BJ (cell line): ENCODE measurements at regions not wholly inside any gene's neighbourhood (a gene's known extent, or its start where the extent isn't known, plus 50 kb on each side); places are given as distances from the start of the nearest gene placed in this dataset.

Source experiments
- CTCF ChIA-PET: fragments of 350-600 bp; formaldehyde crosslinking; extraction: SDS; loops from one replicate; lab custom pipeline; 2021; ENCODE audit warnings: antibody characterized with exemption, inconsistent platforms; lab: Yijun Ruan, JAX
- POLR2A ChIA-PET: fragments of 300-600 bp; sonication (Branson Sonifier 250); formaldehyde crosslinking; extraction: SDS; loops from one replicate; lab custom pipeline; 2021; ENCODE audit warnings: antibody characterized with exemption; lab: Charles Lee
- DNase-seq: peaks from one replicate; pipeline ENCODE4 v3.0.0-alpha.2; 2011; ENCODE audit warnings: low read depth
- H3K27me3 ChIP-seq: 2 replicates; pipeline ENCODE4 v1.6.0; 2011; ENCODE audit warnings: low read length; ENCODE audit not compliant: control insufficient read depth, insufficient read depth
- H3K36me3 ChIP-seq: 2 replicates; pipeline ENCODE4 v1.5.1; 2011; ENCODE audit warnings: low read length; ENCODE audit not compliant: control insufficient read depth, insufficient read depth
- H3K4me3 ChIP-seq: 2 replicates; pipeline ENCODE4 v1.5.1; 2011; ENCODE audit warnings: low read depth, mild to moderate bottlenecking, control low read depth, low read length
- CTCF ChIP-seq: IDR thresholded peaks from 2 replicates; pipeline ENCODE4 v1.5.1; 2011; ENCODE audit warnings: low read depth, mild to moderate bottlenecking, control low read depth, inconsistent platforms, low read length, moderate library complexity; ENCODE audit not compliant: insufficient read depth

- peaks cover 4% of the 10 kb centered on the region; the same call in 1 of the 2 replicates for H3K27me3 ChIP-seq
- POLR2A ChIA-PET: no interaction called here
- no peak for TF ChIP-seq CTCF
- CTCF ChIA-PET: no interaction called here
- no peaks in the 10 kb centered on the region for H3K36me3 ChIP-seq
- H3K4me3 ChIP-seq: no peak overlapping the region
- no peak for DNase-seq
These were observed 126.9 kb upstream of the NCK2 start for GRCh38 chr2:105617631-105618350.

- CTCF ChIA-PET: interaction anchor here (0.6 kb wide), 1 partner anchor 50 kb away, joined by 3 read pairs; no protein-coding TSS in a partner anchor
- no peak overlapping the region for H3K4me3 ChIP-seq
- POLR2A ChIA-PET: interaction anchor here (0.7 kb wide), 1 partner anchor 143 kb away, joined by 3 read pairs; no protein-coding TSS in a partner anchor
- no peak for TF ChIP-seq CTCF
- no peak for DNase-seq
- no peaks in the 10 kb centered on the region for H3K36me3 ChIP-seq
- H3K27me3 ChIP-seq: peaks cover 2% of the 10 kb centered on the region; the same call in 1 of the 2 replicates
These were observed 129.4 kb upstream of the NCK2 start for GRCh38 chr2:105615305-105615704.

GRCh38 chr2:105611811-105612424, 132.8 kb upstream of the NCK2 start:
- Histone ChIP-seq H3K36me3 (no peaks in the 10 kb centered on the region), H3K27me3 (peaks cover 2% of the 10 kb centered on the region; the same call in 1 of the 2 replicates), H3K4me3 (no peak overlapping the region)
- POLR2A ChIA-PET: no interaction called here
- CTCF ChIA-PET: interaction anchor here (0.7 kb wide), 1 partner anchor 46 kb away, joined by 3 read pairs; no protein-coding TSS in a partner anchor
- TF ChIP-seq CTCF: no peak
- no peak for DNase-seq

GRCh38 chr2:105611333-105611637, 133.4 kb upstream of the NCK2 start:
- CTCF ChIA-PET: no interaction called here
- no peak for TF ChIP-seq CTCF
- Histone ChIP-seq H3K27me3 (peaks cover 2% of the 10 kb centered on the region; the same call in 1 of the 2 replicates), H3K36me3 (no peaks in the 10 kb centered on the region), H3K4me3 (no peak overlapping the region)
- DNase-seq: no peak
- POLR2A ChIA-PET: no interaction called here

GRCh38 chr2:105610576-105611332, 134.0 kb upstream of the NCK2 start:
- no peak for DNase-seq
- TF ChIP-seq CTCF: no peak
- H3K27me3 ChIP-seq: no peaks in the 10 kb centered on the region
- ChIA-PET CTCF (no interaction called here), POLR2A (no interaction called here)
- no peaks in the 10 kb centered on the region for H3K36me3 ChIP-seq
- no peak overlapping the region for H3K4me3 ChIP-seq
